A549 (cell line): ENCODE measurements at regions not wholly inside any gene's neighbourhood (a gene's known extent, or its start where the extent isn't known, plus 50 kb on each side); places are given as distances from the start of the nearest gene placed in this dataset.

Experiments
- BHLHE40 ChIP-seq: IDR thresholded peaks from 2 replicates; pipeline ENCODE4 v1.6.1; 2012; ENCODE audit warnings: low read depth, low read length, inconsistent platforms
- CTCF ChIP-seq: fragments of >200 bp; sonication (Bioruptor Twin); formaldehyde crosslinking; IDR thresholded peaks from 3 replicates; pipeline ENCODE4 v1.5.1; 2016
- EP300 ChIP-seq, 2 experiments: fragments of >200 bp; sonication (Bioruptor Twin); formaldehyde crosslinking; IDR thresholded peaks; 2 replicates in 1 of 2; 3 replicates in 1 of 2; pipeline ENCODE4 v1.6.1; 2016 to 2017
- RNF2 ChIP-seq: fragments of 200-600 bp; sonication (generic); IDR thresholded peaks from 2 replicates; pipeline ENCODE4 v1.6.1; 2016; ENCODE audit warnings: low read depth, mild to moderate bottlenecking, antibody characterized with exemption, moderate library complexity, borderline replicate concordance
- ZNF302 ChIP-seq: fragments of 250-450 bp; sonication (Bioruptor Pico); IDR thresholded peaks from 2 replicates; pipeline ENCODE4 v1.9.0; 2021; ENCODE audit warnings: inconsistent platforms, mild to moderate bottlenecking, moderate library complexity
- TF ChIP-seq, protein P1 (sequence below): IDR thresholded peaks from 2 replicates; pipeline ENCODE4 v1.6.1; 2012
- TF ChIP-seq, protein P2 (sequence below): fragments of 250-450 bp; sonication (Bioruptor Pico); IDR thresholded peaks from 2 replicates; pipeline ENCODE4 v1.5.0; 2020; ENCODE audit warnings: low read depth, mild to moderate bottlenecking, moderate library complexity

- TF ChIP-seq, protein P1, sequence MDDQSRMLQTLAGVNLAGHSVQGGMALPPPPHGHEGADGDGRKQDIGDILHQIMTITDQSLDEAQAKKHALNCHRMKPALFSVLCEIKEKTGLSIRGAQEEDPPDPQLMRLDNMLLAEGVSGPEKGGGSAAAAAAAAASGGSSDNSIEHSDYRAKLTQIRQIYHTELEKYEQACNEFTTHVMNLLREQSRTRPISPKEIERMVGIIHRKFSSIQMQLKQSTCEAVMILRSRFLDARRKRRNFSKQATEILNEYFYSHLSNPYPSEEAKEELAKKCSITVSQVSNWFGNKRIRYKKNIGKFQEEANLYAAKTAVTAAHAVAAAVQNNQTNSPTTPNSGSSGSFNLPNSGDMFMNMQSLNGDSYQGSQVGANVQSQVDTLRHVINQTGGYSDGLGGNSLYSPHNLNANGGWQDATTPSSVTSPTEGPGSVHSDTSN, result no peak
- TF ChIP-seq ZNF302 (CRISPR knock-in tag) (no peak), BHLHE40 (no peak), RNF2 (no peak), EP300 (IDR thresholded peaks at IDR 0.05) (no peak), CTCF (no peak)
- TF ChIP-seq, protein P2, sequence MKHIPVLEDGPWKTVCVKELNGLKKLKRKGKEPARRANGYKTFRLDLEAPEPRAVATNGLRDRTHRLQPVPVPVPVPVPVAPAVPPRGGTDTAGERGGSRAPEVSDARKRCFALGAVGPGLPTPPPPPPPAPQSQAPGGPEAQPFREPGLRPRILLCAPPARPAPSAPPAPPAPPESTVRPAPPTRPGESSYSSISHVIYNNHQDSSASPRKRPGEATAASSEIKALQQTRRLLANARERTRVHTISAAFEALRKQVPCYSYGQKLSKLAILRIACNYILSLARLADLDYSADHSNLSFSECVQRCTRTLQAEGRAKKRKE (CRISPR knock-in tag), result no peak
Measured at GRCh38 chr14:62468946-62469345, 576.3 kb downstream of the KCNH5 start.
